A673 (cell line): ENCODE measurements at regions not wholly inside any gene's neighbourhood (a gene's known extent, or its start where the extent isn't known, plus 50 kb on each side); places are given as distances from the start of the nearest gene placed in this dataset.

Experiments used
- BruUV-seq: library from RNA; stranded (reverse); fragments of 400-500 nt; replicated peaks from 2 replicates; lab custom pipeline; 2021; lab: Mats Ljungman, UMichigan
- CTCF ChIA-PET: fragments of 300-600 bp; sonication (Branson Sonifier 250); formaldehyde crosslinking; loops from one replicate; lab custom pipeline; 2022; ENCODE audit warnings: antibody characterized with exemption; lab: Charles Lee
- POLR2A ChIA-PET: fragments of 300-600 bp; sonication (Branson Sonifier 250); formaldehyde crosslinking; loops from one replicate; lab custom pipeline; 2022; ENCODE audit warnings: antibody characterized with exemption; ENCODE audit not compliant: low non-redundant PET; lab: Charles Lee
- DNase-seq: peaks from one replicate; pipeline ENCODE4 v3.0.0-alpha.2; 2015; ENCODE audit warnings: low spot score
- H3K27ac ChIP-seq: fragments of 200-600 bp; sonication (generic); 2 replicates; pipeline ENCODE4 v1.5.1; 2016; ENCODE audit warnings: mixed run types, low read depth, mild to moderate bottlenecking, mixed read lengths, antibody characterized with exemption, low read length; ENCODE audit not compliant: poor library complexity, severe bottlenecking
- H3K27me3 ChIP-seq: fragments of 200-600 bp; sonication (generic); replicated peaks from 2 replicates; pipeline ENCODE4 v1.6.1; 2017; ENCODE audit warnings: mixed run types, low read depth, mild to moderate bottlenecking, mixed read lengths, antibody characterized with exemption, low read length; ENCODE audit not compliant: insufficient read depth, poor library complexity
- H3K36me3 ChIP-seq: fragments of 200-600 bp; sonication (generic); 2 replicates; pipeline ENCODE4 v1.6.1; 2016; ENCODE audit warnings: mixed run types, mild to moderate bottlenecking, mixed read lengths, antibody characterized with exemption, low read length; ENCODE audit not compliant: insufficient read depth, poor library complexity, severe bottlenecking
- H3K4me1 ChIP-seq: fragments of 200-600 bp; sonication (generic); 2 replicates; pipeline ENCODE4 v1.6.1; 2017; ENCODE audit warnings: mixed run types, mild to moderate bottlenecking, mixed read lengths, antibody characterized with exemption, low read length; ENCODE audit not compliant: insufficient read depth, poor library complexity, severe bottlenecking
- H3K4me3 ChIP-seq: fragments of 200-600 bp; sonication (generic); 2 replicates; pipeline ENCODE4 v1.5.1; 2016; ENCODE audit warnings: low read depth, mixed run types, mild to moderate bottlenecking, mixed read lengths, low read length; ENCODE audit not compliant: poor library complexity, severe bottlenecking
- H3K9me3 ChIP-seq: fragments of 200-600 bp; sonication (generic); 2 replicates; pipeline ENCODE4 v1.6.1; 2016; ENCODE audit warnings: mixed run types, low read depth, mild to moderate bottlenecking, mixed read lengths, antibody characterized with exemption, low read length; ENCODE audit not compliant: poor library complexity, severe bottlenecking
- CTCF ChIP-seq: fragments of 300-800, 200-600 bp; sonication (generic); conservative IDR thresholded peaks from 2 replicates; pipeline ENCODE4 v1.5.1; 2017; ENCODE audit warnings: low read depth, mild to moderate bottlenecking, antibody characterized with exemption, low read length, moderate library complexity, mixed read lengths
- EZH2 ChIP-seq: fragments of 200-600 bp; sonication (generic); IDR thresholded peaks from 2 replicates; pipeline ENCODE4 v1.6.1; 2017; ENCODE audit warnings: borderline replicate concordance, low read depth, mild to moderate bottlenecking, mixed read lengths, antibody characterized with exemption, low read length; ENCODE audit not compliant: poor library complexity, severe bottlenecking
- intact Hi-C: fragments of 100-400 bp; cut with micrococcal nuclease; formaldehyde crosslinking; loops from one replicate; pipeline ENCODE4 v1.10.0; 2022; ENCODE audit not compliant: unreplicated experiment

DNA sequence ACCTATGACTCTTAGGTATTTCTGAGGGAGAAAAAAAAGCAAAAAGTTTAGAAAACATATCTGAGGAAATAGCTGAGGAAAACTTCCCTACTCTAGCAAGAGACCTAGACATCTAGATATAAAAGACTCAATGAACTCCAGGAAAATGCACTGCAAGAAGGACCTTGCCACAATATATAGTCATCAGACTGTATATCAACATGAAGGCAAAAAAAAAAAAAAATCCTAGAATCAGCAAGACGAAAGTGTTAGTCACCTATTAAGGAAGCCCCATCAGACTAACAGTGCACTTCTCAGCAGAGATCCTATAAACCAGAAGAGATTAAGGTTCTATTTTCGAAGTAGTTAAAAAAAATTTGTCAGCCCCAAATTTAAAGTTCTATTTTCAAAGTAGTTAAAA lies 166.2 kb downstream of the TMEM38B start:
- ChIA-PET CTCF (no interaction called here), POLR2A (interaction anchor here (0.6 kb wide), 1 partner anchor 8 kb away, joined by 4 read pairs; no protein-coding TSS in a partner anchor)
- no peak overlapping the region for H3K27ac ChIP-seq
- H3K4me3 ChIP-seq = no peak overlapping the region
- no peaks in the 10 kb centered on the region for H3K36me3 ChIP-seq
- H3K27me3 ChIP-seq = no peaks in the 10 kb centered on the region
- no TSS peak for BruUV-seq
- TF ChIP-seq EZH2 (no peak), CTCF (no peak)
- DNase-seq = no peak
- no peaks in the 10 kb centered on the region for H3K4me1 ChIP-seq
- H3K9me3 ChIP-seq = no peaks in the 10 kb centered on the region
- intact Hi-C loops = no loop called here

DNA sequence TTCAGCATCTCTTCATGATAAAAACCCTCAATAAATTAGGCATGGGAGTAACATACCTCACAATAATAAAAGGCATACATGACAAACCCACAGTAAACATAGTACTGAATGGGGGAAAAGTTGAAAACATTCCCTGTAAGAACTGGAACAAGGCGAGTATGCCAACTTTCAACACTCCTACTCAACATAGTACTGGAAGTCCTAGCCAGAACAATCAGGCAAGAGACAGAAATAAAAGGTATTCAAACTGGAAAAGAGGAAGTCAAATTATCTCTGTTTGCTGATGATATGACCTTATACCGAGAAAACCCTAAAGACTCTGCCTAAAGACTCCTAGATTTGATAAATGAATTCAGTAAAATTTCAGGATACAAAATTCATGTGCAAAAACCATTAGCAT lies 167.6 kb downstream of the TMEM38B start:
- H3K27me3 ChIP-seq = no peaks in the 10 kb centered on the region
- ChIA-PET CTCF (no interaction called here), POLR2A (no interaction called here)
- H3K4me3 ChIP-seq = no peak overlapping the region
- H3K9me3 ChIP-seq = no peaks in the 10 kb centered on the region
- H3K4me1 ChIP-seq = no peaks in the 10 kb centered on the region
- no peaks in the 10 kb centered on the region for H3K36me3 ChIP-seq
- no peak overlapping the region for H3K27ac ChIP-seq
- intact Hi-C loops = no loop called here
- TF ChIP-seq EZH2 = no peak
- DNase-seq = no peak
- no TSS peak for BruUV-seq

DNA sequence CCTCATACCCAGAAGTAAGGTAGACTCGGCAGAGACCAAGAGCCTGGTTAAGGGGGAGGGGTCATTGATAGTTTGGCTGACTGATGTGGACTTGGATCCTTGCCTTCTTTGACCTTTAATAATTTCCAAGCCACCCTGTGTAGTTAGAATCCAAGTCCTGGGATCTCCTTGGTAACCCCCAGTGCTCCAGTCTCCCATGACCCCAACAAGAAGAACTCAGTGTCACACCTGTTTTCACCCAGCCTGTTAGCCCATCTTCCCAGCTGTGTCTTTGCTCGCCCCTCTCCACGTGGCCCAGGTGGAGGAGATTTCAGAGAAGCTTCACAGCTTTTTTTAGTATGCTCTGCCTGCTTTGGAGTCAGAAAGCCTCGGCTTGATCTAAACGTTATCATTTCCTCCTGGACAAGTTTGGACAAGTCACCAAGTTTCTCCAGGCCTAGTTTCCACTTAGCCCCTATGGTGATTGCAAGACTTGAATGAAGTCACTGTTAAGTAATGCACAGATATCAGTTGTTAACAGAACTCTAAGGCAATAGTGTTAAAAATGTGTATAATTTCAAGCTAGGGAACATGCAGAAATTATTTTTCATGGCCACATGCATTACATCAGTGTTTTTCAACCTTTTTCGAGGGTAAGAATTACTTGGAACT lies 170.0 kb downstream of the TMEM38B start:
- TF ChIP-seq EZH2 (no peak), CTCF (no peak)
- DNase-seq = no peak
- H3K4me1 ChIP-seq = no peaks in the 10 kb centered on the region
- POLR2A ChIA-PET = no interaction called here
- no peak overlapping the region for H3K27ac ChIP-seq
- no TSS peak for BruUV-seq
- H3K27me3 ChIP-seq = no peaks in the 10 kb centered on the region
- intact Hi-C loops = no loop called here
- no peaks in the 10 kb centered on the region for H3K9me3 ChIP-seq
- H3K4me3 ChIP-seq = no peak overlapping the region
- CTCF ChIA-PET = no interaction called here
- no peaks in the 10 kb centered on the region for H3K36me3 ChIP-seq

DNA sequence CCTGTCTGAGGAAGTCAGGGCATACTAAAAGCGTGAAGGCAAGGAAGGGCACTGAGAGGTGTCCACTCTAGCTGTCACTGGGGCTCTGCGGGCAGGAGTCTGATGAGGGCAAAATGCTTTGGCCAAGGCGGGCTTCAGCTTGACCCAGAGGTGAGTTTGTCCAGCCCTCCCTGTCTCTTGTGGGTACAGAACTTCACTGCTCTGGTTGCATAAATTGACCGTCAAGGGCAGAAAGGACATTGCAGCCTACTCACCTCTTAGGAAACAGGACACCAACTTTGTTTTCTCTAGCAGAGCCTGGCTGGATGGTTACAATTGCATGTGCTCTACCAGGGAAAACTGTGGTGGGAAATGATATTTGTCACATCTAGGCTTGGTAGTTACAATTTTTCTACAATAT lies 170.9 kb downstream of the TMEM38B start:
- no peak for DNase-seq
- H3K9me3 ChIP-seq = no peaks in the 10 kb centered on the region
- no peak overlapping the region for H3K27ac ChIP-seq
- BruUV-seq = no TSS peak
- POLR2A ChIA-PET = no interaction called here
- no peak overlapping the region for H3K4me3 ChIP-seq
- intact Hi-C loops = no loop called here
- no peaks in the 10 kb centered on the region for H3K4me1 ChIP-seq
- no peaks in the 10 kb centered on the region for H3K27me3 ChIP-seq
- CTCF ChIA-PET = no interaction called here
- TF ChIP-seq CTCF (no peak), EZH2 (no peak)
- H3K36me3 ChIP-seq = no peaks in the 10 kb centered on the region
